NCI-H524 treated with DMSO at 0.1 percent for 48 hours (cell line): ENCODE measurements at regions not wholly inside any gene's neighbourhood (a gene's known extent, or its start where the extent isn't known, plus 50 kb on each side); places are given as distances from the start of the nearest gene placed in this dataset.

Experiments
- DNase-seq: peaks from one replicate; lab custom pipeline; 2025; lab: John Stamatoyannopoulos, UW

DNA sequence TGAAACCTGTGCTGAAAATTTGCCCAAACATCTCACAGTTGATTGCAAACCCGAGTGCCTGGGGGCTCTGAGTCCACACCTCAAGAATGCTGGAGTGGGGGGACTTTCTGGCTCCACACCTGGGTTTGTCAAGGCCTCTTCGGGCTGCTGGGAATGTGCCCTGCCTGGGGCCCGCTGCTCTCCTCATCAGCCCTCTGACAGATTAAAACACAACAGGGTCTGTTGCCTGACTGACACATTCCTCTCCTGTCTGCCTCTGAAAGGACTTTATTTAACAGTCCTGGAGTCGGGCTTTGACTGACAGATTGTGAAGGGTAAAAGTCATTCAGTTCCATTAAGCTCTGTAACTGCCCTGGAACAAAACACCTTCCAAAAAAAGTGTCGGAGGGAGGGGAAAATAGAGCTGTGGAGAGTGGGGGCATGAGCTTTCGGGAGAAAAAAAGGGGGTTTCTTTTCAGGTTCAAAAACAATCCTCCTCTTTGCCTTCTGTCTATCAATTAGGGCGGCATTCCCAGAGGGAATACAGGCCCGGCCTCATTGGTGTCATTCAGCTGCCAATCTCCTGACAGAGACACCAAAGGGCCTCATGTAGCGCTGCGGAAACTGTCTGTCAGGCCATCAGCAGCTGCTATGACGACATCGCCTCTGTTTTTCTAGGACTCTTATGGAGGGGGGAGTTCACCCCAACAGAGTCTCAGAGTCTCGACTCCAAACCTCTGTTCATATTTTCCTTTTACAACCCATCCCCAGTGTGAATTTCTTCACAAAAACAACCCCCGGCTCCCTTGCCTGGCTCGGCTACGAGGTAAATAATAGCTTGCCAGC lies 398.8 kb upstream of the NFE2L3 start:
- DNase-seq: no peak

DNA sequence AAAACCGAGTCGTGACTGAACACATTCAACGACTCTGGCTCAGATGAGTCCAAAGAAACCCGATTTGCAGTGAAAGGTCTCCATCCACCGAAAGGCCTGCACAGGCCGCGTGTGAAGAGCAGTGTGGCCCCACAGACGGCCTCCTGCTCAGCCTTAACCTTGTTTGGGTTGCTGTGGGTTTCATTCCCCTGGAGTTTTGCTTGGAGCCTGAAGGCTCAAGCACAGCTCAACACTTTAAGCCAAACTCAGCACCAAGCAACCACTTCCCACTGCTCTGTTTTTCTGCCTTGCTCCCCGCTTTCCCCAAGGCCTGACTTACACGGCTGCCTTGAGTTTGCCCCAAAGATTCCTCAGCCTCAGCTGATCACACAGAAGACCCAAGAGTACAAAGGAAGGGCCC lies 398.2 kb upstream of the NFE2L3 start:
- DNase-seq: no peak

DNA sequence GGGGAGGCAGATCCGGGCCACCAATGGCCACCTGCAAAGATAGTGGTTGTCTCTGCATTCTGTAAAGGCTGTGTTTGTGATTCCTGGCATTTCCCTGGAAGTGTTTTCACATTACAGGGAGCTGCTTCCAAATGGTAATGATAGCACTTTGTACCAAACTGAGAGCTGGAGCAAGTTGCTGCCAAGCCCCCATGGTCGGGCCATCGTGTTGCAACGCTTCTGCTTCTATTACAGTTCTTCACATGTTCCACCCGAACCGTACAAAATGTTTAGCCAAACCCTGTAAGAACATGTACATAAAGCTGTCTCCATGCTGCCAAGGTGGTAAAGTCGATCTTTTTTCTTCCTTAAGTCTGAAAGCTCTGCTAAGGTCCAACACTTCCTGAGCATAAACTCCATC lies 397.7 kb upstream of the NFE2L3 start:
- DNase-seq: no peak

DNA sequence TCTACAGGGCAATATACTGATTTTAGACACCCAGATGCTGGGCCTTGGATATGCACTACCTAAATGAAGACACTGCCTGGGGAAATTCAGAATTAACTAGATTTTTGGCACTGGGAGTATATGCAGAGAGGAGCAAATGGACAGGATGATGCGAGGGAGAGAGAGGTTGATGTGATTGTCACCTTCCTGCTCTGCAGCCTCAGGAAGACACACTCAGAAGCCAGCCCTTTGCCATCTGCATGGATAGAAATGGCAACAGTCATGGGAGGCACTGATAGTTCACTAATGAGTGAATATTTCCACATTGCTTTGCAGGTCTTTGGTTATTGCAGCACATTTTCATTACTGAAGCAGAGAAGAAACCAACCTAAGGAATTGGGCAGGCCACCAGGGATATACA lies 397.2 kb upstream of the NFE2L3 start:
- no peak for DNase-seq

DNA sequence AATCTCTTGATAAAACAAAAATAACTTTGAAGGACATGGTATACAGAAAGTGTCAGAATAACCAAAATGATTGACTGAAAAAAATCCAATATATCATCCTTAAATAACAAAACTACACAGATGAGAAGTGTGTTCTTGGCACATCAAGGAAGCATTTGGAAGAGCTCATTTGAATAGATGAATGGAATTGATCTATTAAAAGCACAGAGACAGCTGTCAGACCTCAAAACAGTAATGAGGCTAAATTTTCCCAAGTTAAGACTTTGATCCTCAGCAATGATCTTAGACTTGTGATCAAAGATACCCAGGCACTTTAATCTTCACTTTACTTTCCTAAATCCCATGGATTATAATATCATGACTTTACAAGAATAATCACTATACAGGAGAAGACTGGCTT lies 395.4 kb upstream of the NFE2L3 start:
- no peak for DNase-seq

DNA sequence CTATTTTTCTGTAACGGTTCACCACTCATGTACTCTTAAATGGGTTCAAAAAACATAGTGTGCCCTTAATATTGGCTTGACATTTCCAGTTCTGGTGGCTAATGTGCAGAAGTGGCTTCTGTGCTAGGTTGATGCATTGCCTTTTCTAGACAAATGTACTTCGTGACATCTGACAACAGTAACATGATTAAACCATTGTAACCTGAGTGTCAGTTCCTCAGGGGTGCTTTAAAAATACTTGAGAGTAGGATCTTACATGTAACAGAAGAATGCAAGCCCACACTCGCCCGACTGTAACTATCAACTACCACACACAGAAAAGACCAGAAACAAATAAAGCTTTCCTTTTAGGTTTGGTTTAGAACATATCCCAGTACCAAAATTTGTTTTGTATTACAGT lies 393.4 kb upstream of the NFE2L3 start:
- no peak for DNase-seq

DNA sequence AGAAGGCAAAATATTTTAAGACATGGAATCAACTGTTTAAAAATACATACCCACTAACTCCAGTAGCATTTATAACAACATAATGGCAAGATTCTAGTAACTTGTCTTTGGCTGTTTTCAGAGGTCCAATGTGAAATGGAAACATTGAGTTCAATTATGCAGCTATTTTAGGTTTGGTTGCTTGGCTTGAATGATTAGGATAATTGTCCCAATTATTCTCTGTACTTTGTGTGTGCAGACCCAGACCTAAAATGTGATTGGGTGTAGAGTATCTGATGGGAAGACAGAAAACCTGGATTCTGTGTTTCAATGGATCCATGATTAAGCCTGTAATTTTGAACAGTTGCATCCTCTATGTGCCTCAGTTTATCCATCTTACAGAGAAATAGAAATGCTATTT lies 392.7 kb upstream of the NFE2L3 start:
- DNase-seq: no peak

DNA sequence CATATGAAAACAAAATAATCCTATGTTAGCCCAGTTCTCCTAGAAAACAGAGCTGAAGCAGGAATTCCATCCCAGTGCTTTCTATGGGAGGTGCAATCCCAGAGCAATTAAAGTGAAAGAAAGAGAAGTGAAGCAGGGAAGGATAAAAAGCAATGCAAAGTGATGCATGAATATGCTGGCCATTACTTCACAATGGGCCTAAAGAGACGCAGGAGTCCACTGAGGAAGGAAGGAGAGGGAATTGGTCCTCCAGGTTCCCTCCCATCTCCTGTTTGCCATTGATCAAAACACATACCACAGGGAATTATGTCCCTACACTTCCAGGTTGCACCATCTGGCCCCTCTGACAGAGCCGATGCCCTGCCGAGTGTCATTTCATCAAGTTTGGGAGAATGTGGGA lies 392.2 kb upstream of the NFE2L3 start:
- no peak for DNase-seq

DNA sequence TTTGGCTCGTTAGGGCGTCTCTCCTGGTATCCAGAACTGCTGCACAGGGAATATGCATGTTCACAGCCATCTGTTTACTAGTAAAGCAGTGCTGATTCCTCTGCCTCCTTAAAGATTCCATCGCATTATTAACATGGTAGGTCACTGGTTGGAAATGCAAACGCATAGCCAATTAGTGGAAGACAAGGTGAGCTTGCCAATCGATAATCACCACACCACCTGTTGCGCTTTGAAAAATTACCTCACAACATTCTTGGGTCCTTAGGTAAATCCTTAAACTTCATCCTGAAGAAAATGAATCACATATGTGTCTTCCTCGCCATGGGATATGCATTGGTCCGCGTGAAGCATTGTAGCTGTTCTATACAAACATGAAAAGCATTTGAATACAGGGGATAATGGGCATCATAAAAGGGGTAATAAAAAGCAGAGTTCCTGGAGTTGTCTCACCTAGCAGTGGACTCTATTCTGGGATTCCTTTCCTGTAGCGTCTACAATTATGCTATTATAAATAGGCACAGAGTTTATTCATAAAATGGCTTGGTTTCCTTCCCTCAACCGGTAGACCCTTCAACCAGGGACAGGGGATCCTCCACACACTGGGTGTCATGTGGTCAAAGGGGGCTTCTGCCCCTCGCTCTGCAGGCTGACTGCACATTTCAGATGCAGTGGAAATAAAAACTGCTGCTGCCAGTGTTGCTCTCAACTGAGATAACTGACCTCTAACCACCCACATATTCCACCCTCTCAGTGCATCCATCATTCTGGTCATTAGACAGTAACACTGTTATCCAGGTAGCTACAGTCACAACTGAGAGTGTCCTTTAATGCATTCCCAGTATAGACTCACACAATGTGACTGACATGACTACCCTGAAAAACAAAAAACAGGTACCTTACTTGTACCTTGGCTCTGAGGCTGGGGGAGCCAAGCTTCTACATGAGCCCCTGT lies 389.2 kb upstream of the NFE2L3 start:
- no peak for DNase-seq

DNA sequence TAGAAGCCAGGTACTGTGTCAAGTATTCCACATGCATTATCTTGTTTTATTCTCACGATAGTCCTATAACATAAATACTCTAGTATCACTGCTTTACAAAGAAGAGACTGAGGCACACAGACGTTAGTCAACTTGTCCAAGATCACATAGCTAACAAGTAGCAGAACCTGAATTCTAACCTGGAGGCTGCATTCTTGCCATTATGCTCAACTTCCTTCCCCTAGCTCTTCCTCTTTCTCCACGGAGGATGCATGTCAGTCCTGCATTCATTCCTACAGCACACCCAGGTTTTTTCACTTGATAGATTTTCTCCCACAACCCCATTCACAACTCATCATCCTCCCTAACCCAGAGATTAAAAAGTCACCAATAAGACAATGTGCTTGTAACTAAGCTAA lies 388.5 kb upstream of the NFE2L3 start:
- DNase-seq: no peak

DNA sequence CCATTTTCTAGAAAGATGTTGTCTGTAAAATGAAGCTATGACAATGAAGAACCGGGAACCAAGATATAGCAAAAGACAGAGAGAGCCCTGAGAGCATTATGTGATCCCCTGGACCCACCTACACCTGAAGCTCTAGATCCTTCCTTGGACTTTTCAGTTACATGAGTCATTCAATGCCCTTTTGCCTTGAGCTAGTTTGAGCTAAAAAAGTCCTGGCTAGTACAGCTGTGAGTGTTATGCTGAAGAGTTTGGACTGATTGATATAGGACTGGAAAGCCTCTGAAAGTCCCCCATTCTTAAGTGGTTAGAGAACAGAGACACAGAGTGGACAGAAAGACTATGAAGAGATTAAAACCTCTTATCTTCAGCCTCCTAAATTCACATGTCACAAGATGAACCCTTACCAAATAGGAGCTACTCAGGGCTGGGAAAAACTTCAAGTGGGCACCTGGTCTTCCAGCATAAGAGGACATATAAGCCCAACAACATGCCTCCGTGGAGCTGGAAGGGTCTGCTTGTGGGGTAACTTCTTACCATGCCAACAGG lies 386.8 kb upstream of the NFE2L3 start:
- no peak for DNase-seq

DNA sequence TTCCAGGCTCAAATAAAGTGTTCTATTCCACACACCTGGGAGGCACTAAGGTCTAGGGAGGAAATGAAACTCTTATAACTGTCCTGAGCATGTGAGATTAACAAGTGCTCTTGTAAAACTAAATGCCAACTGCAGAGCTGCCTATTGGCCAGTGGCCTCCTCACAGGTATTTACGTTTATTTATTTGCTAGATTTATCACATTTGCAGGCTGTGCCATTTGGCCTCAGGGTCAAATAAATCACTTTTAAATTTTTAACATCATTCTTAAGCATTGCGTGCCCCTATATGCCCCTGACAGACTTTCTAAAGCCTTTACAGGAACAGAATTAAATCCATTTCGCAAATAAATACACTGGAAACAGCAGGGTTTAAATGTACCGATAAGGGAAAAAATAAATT lies 381.8 kb upstream of the NFE2L3 start:
- no peak for DNase-seq

DNA sequence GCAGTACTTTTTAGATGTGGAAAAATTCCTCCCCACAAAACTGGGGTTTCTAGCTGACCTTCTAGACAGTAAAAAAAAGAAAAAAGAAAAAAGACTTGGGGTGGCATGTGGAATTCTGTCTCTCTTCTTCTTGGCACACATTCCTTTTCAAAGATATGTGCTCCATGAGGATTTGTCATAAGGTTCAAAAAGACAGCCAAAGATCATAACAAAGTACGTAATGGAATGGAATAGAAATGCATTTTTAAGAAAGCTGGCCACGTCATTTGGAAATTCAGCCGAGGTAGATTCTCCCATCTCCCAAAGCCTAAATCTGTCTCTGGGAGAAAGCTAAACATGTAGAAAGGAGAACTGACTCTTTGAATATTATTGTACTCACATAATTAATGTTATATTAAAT lies 381.3 kb upstream of the NFE2L3 start:
- DNase-seq: no peak

DNA sequence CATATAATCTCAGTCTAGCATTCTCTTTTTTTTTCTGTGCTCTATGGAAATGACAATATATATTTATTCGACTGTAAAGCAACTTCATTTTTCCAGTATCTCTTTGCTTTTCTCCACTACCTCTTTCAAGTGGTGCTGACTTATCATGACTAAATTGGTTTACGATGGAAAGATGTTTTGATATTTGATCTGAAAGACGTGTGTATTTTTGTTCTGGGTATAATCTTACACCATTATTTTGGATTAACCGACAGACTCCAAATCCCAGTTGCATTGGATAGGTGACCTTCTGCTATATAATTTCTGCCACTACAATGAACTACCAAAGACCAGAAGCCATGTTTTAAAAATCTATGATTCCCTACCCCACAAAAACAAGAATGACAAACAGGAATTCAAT lies 380.5 kb upstream of the NFE2L3 start:
- no peak for DNase-seq

DNA sequence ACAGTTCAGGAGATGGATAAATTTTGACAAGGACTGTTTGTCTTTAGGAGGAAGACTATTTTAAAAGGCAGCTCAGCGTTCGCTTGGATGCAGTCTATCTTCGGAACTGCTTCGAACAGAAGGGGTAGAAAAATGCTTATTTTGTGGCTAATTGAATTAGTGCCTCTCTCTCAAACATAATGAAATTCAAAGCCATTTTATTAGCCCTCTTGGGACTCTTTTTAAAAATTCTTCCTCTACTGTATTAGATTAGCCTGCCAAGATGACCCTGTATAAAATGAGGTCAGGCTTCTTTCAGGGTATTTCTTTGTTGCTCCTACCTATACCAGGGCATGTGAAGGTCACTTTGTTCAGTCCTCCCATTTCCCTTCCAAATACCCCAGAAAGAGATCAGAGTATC lies 379.2 kb upstream of the NFE2L3 start:
- no peak for DNase-seq

DNA sequence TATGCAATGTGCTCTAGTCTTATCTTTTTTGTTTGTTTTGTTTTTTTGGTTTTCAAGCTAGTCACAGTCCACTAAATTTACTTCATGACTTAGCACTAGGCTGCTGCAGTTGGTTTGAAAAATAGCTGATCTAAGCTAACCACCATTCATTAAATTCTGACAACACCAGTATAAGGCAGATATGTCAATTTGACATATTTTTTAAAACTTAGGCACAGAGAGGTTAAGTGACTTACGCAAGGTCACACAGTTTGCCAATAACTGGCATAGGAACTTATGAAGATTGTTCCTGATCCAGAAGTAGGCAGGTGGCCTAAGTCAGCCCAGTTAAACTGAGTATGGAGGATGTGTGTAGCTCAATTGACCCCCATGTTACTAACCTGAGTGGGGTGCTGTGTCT lies 377.3 kb upstream of the NFE2L3 start:
- DNase-seq: no peak

DNA sequence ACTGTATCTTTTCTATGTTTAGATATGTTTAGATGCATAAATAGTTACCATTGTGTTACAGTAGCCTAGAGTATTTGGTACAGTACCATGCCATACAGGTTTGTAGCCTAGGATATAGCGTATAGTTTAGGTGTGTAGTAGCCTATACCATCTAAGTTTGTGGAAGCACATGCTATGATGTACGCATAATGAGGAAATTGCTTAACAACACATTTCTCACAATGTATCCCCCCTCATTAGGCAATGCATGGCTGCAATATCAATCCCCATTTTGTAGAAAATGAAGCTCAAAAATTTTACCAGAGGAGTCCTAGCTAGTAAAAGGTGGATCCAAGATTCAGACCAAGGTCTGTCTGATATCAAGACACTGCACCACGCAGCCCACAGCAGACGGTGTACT lies 376.4 kb upstream of the NFE2L3 start:
- no peak for DNase-seq

DNA sequence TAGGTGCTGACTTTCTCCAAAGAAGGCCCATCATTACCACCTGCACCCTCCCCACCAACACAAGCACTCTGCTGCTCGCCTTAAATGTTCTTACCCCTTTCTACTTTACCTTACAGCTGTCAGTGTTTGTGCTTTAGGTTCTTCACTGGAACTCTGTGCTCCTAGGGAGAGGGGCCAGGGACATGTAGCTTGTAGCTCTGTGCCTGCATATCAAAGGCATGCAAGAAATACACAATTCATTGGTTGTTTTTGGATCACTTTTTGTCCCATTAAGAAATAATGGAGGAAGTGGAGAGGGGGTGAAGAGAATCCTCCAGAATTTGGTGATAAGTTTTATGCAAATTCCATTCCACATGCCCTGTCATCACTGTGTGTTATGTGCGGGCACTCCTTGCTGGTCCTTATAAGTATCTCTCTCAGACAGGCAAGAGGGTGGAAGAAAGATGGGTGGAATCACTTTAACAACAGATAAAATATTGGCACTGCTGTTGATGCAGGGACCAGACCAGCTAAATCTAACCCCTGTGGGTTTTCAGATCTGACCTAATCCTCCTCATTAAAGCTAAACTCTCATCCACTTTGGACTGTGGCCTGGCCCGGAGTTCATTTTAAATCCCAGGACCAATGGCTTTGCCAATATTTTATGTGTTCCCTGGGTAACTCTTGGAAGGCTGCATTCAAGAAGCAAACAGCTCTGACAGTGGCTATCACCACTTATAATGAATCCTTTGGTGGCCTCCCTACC lies 375.8 kb upstream of the NFE2L3 start:
- no peak for DNase-seq

DNA sequence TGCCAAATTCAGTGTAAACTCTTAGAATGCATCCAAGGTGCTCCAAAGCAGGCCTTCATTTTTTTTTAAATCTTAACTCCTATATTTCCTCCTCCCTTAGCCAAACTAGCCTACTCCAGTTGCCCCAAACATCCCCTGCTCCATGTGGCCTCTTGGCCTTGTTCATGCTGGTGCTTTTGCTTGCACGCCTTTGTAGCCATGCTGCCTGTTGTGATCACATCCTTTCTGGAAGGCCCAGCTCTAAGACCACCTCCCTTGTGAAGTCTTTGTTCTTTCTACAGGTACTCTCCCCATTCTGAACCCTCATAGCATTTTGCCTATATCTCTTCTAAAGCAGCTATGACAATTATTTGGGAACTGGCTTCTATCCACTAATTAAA lies 375.3 kb upstream of the NFE2L3 start:
- no peak for DNase-seq

DNA sequence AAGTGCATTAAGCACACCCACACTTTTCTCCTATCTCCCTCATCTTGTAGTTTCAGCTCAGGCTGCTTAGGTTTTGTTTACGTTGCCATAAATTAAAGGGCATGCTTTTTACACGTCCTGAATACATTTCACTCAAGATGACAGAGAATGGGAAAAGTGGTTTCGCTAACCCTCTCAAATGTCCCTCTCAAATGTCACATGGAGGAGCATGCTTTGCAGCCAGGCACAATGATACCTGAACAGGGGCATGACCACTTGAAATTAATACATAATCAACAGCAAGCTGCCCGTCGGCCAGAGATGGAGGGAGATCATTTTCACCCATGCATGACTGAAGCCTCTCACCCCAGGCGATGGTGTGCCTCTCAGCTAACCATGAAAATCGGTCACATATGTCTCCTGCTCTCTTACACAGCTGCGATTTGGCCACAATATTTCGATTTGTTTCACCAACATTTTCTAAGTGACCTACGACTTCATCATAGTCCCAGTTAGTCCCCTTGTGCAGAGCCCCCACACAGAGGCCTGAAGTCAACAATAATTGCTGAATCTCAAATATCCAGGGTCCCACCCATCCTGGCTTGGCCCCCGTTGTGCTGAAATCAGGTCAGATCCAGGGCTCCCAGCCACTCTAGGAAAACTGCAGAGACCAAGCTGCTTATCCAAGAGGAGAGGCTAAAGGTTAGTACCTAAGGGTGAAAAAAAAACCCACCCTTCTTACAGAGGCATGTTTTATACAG lies 373.9 kb upstream of the NFE2L3 start:
- DNase-seq: peak; percentile 90

DNA sequence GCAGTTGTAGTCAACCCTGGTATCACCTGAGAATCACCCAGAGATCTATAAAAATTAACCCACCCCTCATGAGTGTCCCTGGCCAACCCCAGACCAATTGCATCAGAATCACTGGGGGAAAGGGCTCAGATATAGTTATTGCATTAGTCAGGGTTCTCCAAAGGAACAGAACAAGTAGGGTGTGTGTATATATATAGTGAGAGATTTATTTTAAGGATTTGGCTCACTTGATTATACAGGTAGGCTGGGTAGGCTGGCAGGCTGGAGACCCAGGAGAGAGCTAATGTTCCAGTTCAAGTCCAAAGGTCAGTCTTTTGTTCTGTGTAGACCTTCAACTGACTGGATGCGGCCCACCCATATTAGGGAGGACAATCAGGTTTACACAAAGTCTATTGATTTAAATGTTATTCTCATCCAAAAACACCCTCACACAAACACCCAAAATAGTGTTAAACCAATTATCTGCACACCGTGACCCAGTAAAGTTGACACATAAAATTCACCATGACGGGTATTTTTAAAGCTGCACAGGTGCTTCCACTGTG lies 372.9 kb upstream of the NFE2L3 start:
- no peak for DNase-seq
